ENCODE measurements at regions not wholly inside any gene's neighbourhood (a gene's known extent, or its start where the extent isn't known, plus 50 kb on each side); places are given as distances from the start of the nearest gene placed in this dataset.

DNA sequence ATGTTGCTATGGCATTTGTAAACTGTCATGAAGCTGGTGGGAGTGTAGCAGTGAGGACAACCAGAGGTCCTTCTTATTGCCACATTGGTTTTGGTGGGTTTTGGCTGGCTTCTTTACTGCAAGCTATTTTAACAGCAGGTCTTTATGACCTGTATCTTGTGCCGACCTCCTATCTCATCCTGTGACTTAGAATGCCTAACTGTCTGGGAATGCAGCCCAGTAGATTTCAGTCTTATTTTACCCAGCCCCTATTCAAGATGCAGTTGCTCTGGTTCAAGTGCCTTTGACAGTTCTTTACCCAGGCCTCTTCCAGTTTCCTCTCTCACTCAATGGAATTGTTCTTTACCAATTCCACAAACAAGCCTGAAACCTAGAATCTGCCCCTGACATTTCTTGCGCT, 145.1 kb downstream of the KCNE4 start:
- H3K27ac ChIP-seq = no peak overlapping the region
- no peaks in the 10 kb centered on the region for H3K36me3 ChIP-seq
- intact Hi-C loops (cut with DNase I; ENCODE audit: low total_unique reads) = no loop called here
- H3K4me3 ChIP-seq = no peak overlapping the region
- no peak for DNase-seq
- no peaks in the 10 kb centered on the region for H3K9me3 ChIP-seq
- no peaks in the 10 kb centered on the region for H3K4me1 ChIP-seq
- TF ChIP-seq, protein P1, sequence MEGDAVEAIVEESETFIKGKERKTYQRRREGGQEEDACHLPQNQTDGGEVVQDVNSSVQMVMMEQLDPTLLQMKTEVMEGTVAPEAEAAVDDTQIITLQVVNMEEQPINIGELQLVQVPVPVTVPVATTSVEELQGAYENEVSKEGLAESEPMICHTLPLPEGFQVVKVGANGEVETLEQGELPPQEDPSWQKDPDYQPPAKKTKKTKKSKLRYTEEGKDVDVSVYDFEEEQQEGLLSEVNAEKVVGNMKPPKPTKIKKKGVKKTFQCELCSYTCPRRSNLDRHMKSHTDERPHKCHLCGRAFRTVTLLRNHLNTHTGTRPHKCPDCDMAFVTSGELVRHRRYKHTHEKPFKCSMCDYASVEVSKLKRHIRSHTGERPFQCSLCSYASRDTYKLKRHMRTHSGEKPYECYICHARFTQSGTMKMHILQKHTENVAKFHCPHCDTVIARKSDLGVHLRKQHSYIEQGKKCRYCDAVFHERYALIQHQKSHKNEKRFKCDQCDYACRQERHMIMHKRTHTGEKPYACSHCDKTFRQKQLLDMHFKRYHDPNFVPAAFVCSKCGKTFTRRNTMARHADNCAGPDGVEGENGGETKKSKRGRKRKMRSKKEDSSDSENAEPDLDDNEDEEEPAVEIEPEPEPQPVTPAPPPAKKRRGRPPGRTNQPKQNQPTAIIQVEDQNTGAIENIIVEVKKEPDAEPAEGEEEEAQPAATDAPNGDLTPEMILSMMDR (IDR thresholded peaks at IDR 0.05) = no peak
- H3K27me3 ChIP-seq = no peaks in the 10 kb centered on the region

DNA sequence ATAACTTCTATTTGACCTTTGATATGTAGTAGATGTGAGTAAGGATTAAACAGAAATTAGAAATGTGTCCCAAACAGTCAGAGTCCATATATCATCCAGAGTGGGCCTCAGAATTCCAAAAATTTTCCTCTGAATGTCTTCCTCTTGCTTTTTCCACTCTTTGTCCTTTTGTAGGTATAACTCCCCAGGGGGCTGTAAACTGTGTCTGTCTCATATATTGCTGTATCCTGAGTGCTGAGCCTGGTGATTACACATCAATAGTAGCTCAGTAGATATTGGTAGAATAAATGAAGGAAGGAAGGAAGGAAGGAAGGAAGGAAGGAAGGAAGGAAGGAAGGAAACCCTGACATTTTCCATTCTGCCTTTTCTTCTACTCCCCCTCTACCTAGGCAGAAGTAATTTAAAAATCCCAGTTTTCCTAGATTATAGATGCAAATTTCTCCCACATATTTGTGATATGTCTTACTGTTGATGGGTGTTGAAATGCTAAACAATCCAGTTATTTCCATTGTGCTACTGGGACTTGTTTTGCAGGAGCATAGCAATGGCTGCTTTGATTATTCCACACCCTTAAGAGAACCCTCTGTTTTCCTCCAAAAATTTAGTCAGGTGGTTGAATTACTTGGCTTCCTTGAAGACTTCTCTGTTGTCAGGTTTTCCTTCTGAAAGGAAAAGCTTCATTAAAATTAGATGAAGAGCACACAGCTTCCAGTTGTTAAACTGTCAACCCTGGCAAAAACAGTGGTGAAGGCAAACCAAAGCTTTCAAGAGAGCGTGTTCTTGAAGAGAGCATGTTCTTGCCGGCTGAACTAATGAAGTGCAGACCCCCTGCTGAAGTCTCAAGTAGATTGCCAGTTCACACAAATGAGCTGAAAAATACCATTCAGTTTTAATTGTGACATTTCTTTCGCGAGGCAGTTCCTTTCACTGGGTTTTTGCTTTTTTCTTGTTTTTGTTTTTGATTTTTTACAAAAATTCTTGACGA, 147.8 kb downstream of the KCNE4 start:
- Histone ChIP-seq H3K4me1 (no peaks in the 10 kb centered on the region), H3K27ac (no peak overlapping the region), H3K4me3 (no peak overlapping the region), H3K36me3 (no peaks in the 10 kb centered on the region), H3K9me3 (no peaks in the 10 kb centered on the region), H3K27me3 (no peaks in the 10 kb centered on the region)
- TF ChIP-seq, protein P1 (IDR thresholded peaks at IDR 0.05) = no peak
- intact Hi-C loops (cut with DNase I; ENCODE audit: low total_unique reads) = no loop called here
- no peak for DNase-seq

DNA sequence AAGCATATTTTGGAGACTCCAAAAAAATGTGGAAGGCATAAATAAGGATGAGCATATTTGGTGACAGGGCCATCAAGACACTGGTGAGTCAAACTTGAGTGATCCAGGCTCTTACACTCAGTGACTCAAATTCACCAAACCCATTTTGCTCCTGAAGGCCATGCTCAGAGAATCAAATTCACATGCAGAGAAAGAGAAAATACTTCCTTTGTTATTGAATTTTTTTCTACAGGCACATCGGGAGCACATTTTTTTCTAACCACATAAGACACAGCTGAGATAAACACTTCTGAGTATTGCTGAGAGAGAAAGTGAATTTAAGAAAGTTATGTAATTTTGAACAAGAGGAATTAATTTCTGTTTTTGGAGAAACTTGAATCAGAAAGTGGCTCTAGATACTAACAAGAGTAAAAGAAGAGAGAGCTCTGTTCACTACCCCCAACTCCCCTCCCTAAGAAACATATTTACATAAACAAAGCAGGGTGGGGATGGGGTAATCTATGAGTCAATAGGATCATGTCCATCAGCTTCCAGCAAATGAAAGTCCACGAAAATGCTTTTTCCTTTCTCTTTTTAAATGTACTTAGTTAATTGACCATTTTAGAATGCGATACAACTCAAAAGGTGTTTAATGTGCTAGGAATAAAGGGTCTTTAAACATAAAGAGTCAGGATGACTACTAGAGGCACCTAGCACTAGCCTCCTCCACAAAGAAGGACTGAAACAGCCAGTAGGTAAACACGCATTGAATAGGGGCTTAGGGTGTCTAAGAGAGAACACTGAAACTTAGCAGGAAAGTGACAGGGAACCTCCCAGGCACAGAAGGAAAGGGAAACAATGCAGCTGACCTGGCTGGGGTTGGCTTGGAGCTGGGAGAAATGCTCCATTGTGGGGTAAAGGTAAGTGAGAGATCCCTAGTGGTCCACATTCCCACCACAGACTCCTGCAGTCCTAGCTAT, 152.3 kb downstream of the KCNE4 start:
- peaks cover 0 to 8% (median 0%) of the 10 kb centered on the region in 3 donors for H3K9me3 ChIP-seq
- H3K36me3 ChIP-seq = no peaks in the 10 kb centered on the region
- no peak overlapping the region for H3K27ac ChIP-seq
- intact Hi-C loops (cut with DNase I; ENCODE audit: low total_unique reads) = no loop called here
- TF ChIP-seq, protein P1 (IDR thresholded peaks at IDR 0.05) = no peak
- DNase-seq = no peak
- H3K27me3 ChIP-seq = no peaks in the 10 kb centered on the region
- H3K4me1 ChIP-seq = no peaks in the 10 kb centered on the region
- no peak overlapping the region for H3K4me3 ChIP-seq

DNA sequence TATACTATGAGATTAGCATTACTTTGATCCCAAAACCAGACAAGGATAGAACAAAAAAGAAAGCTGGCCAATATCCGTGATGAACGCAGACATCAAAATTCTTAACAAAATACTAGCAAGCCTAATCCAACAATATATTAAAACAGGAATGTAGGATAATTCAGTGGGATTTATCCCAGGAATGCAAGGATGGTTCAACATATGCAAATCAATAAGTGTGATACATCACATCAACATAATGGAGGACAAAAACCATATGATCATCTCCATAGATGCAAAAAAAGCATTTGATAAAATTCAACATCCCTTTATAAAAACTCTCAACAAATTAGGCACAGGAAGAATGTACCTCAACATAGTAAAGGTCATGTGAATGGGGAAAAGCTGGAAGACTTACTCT, 158.5 kb downstream of the KCNE4 start:
- Histone ChIP-seq H3K27me3 (no peaks in the 10 kb centered on the region), H3K4me3 (no peak overlapping the region), H3K36me3 (no peaks in the 10 kb centered on the region), H3K4me1 (peaks cover 0 to 12% (median 2%) of the 10 kb centered on the region in 4 donors), H3K9me3 (peaks cover 0 to 20% (median 9%) of the 10 kb centered on the region in 3 donors), H3K27ac (no peak overlapping the region)
- intact Hi-C loops (cut with DNase I; ENCODE audit: low total_unique reads) = no loop called here
- DNase-seq = no peak
- TF ChIP-seq, protein P1 (IDR thresholded peaks at IDR 0.05) = no peak

DNA sequence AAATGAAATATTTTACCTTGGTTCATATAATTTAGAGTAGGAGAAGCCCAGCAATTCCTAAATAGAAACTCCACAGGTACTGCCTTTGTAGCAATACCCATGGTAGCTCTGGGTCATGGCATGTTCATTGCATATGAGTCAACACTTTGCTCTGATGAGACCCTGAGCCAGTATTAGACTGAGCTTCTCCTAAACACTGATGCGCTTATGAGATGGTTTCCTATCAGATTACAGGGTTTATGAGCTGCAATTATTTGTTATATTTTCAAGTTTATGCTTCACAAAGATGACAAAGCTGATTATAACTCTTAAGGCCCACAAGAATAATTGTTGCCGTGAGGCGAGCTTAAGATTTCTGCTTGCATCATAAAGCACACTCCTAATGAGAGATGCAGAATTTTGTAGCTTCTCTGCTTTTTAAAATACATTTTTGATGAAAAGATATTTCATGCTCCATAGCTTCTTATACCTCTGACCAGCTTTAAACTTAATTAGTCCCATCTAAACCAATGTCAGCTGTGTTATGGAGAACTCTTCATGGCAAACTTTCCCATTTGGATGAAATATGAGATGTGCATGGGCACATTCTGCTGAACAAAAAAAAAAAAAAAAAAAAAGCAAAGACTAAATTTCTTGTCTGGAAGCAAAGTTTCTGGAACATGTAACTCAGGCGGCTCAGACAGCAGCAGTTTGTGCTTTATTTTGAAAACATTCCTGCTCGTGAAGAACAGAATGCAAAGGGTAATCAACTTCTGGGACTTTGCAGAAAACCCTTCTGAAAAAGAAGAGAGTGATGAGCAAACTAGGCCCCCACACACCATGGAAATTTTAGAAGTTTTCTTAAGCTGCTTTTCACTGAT, 162.6 kb downstream of the KCNE4 start:
- Histone ChIP-seq H3K36me3 (no peaks in the 10 kb centered on the region), H3K9me3 (peaks cover 0 to 12% (median 9%) of the 10 kb centered on the region in 3 donors), H3K27ac (peak overlapping the region in 1 of 2 donors; percentile 32), H3K27me3 (no peaks in the 10 kb centered on the region), H3K4me1 (peaks cover 0 to 16% (median 3%) of the 10 kb centered on the region in 4 donors), H3K4me3 (no peak overlapping the region)
- TF ChIP-seq, protein P1 (IDR thresholded peaks at IDR 0.05) = no peak
- no peak for DNase-seq
- intact Hi-C loops (cut with DNase I; ENCODE audit: low total_unique reads) = no loop called here
